ENCODE measurements at regions not wholly inside any gene's neighbourhood (a gene's known extent, or its start where the extent isn't known, plus 50 kb on each side); places are given as distances from the start of the nearest gene placed in this dataset.

- TF ChIP-seq CTCF (IDR thresholded peaks at IDR 0.05) (no peak), POLR2A (IDR thresholded peaks at IDR 0.05; ENCODE audit: low read depth) (no peak)
Measured at GRCh38 chr7:25476863-25477499, 248.7 kb upstream of the NPVF start.
